K562 (cell line): ENCODE measurements at regions not wholly inside any gene's neighbourhood (a gene's known extent, or its start where the extent isn't known, plus 50 kb on each side); places are given as distances from the start of the nearest gene placed in this dataset.

Experiments
- ATAC-seq: fragments of 200-7000 bp; cut with Tn5 transposase; 3 replicates; pipeline ENCODE4 v1.9.1; 2020; ENCODE audit warnings: moderate library complexity
- BruUV-seq: library from RNA; stranded (reverse); fragments of 400-500 nt; replicated peaks from 2 replicates; lab custom pipeline; 2021; lab: Mats Ljungman, UMichigan
- CTCF ChIA-PET: fragments of 300-600 bp; formaldehyde crosslinking; extraction: SDS; loops from one replicate; lab custom pipeline; 2021; ENCODE audit warnings: low intra/inter-chr PET ratio; lab: Yijun Ruan, JAX
- POLR2A ChIA-PET: fragments of 300-600, 350-650 bp; sonication (Branson Sonifier 250); formaldehyde crosslinking; extraction: SDS; loops from one replicate; lab custom pipeline; 2021; ENCODE audit warnings: antibody characterized with exemption, inconsistent platforms; lab: Yijun Ruan, JAX
- DNase-seq, 4 experiments: peaks; one replicate each; pipeline versions ENCODE4 v3.0.0 to v3.0.0-alpha.2; 2011 to 2018; ENCODE audit warnings: low spot score in 3 of 4, mixed read lengths in 3 of 4; ENCODE audit errors: extremely low read depth in 1 of 4
- FAIRE-seq: peaks from 2 replicates; lab custom pipeline; 2011; peaks lifted over from hg19 to GRCh38; lab: Jason Lieb, UNC
- H2AFZ ChIP-seq: 2 replicates; pipeline ENCODE4 v1.6.0; 2011; ENCODE audit warnings: low read depth, low read length, control low read depth, inconsistent platforms
- H3K27ac ChIP-seq: fragments of 200-600 bp; 3 replicates; pipeline ENCODE4 v1.8.0; 2011; ENCODE audit warnings: low read depth, mild to moderate bottlenecking, control low read depth, inconsistent platforms, low read length, moderate library complexity, mixed read lengths; ENCODE audit errors: extremely low read depth
- H3K27me3 ChIP-seq, 2 experiments: fragments of 300-600 bp in 1 of 2; 2 replicates in 1 of 2; 3 replicates in 1 of 2; pipeline versions ENCODE4 v1.6.0 to v1.8.0; 2011; ENCODE audit warnings: inconsistent platforms in 2 of 2, low read length in 2 of 2, mild to moderate bottlenecking in 1 of 2, mixed read lengths in 1 of 2, moderate library complexity in 1 of 2; ENCODE audit not compliant: control insufficient read depth in 2 of 2, insufficient read depth in 2 of 2
- H3K36me3 ChIP-seq: fragments of 300-600 bp; 3 replicates; pipeline ENCODE4 v1.8.0; 2011; ENCODE audit warnings: mild to moderate bottlenecking, low read length, inconsistent platforms; ENCODE audit not compliant: control insufficient read depth, insufficient read depth
- H3K4me1 ChIP-seq, 2 experiments: fragments of 200-600 bp in 1 of 2; replicated peaks in 1 of 2; 2 replicates in 1 of 2; 3 replicates in 1 of 2; pipeline versions ENCODE4 v1.5.1 to v1.8.0; 2011; ENCODE audit warnings: inconsistent platforms in 2 of 2, low read length in 2 of 2, mild to moderate bottlenecking in 1 of 2, mixed read lengths in 1 of 2, moderate library complexity in 1 of 2; ENCODE audit not compliant: control insufficient read depth in 2 of 2, insufficient read depth in 2 of 2
- H3K4me2 ChIP-seq: 2 replicates; pipeline ENCODE4 v1.6.1; 2011; ENCODE audit warnings: low read length, control low read depth, inconsistent platforms, mixed read lengths; ENCODE audit not compliant: insufficient read depth
- H3K4me3 ChIP-seq: fragments of 200-600 bp; sonication (generic), shearing (Covaris generic); 2 replicates; pipeline ENCODE4 v1.5.1; 2016; ENCODE audit warnings: control low read depth, inconsistent platforms
- H3K79me2 ChIP-seq: fragments of 200-600 bp; 3 replicates; pipeline ENCODE4 v1.8.0; 2011; ENCODE audit warnings: low read length, inconsistent platforms; ENCODE audit not compliant: control insufficient read depth, insufficient read depth
- H3K9ac ChIP-seq, 2 experiments: 2 replicates each; pipeline versions ENCODE4 v1.6.0 to v1.6.1; 2011; ENCODE audit warnings: low read depth in 2 of 2, low read length in 2 of 2, control low read depth in 1 of 2, inconsistent platforms in 1 of 2, mild to moderate bottlenecking in 1 of 2, mixed read lengths in 1 of 2; ENCODE audit not compliant: insufficient read depth in 1 of 2
- H3K9me1 ChIP-seq: one replicate; pipeline ENCODE4 v1.6.0; 2011; ENCODE audit warnings: inconsistent platforms, mild to moderate bottlenecking, low read length, moderate library complexity; ENCODE audit not compliant: control insufficient read depth, insufficient read depth
- H3K9me3 ChIP-seq: replicated peaks from 2 replicates; pipeline ENCODE4 v1.5.1; 2011; ENCODE audit warnings: low read depth, low read length, inconsistent platforms; ENCODE audit not compliant: control insufficient read depth, insufficient read depth
- H4K20me1 ChIP-seq: replicated peaks from 2 replicates; pipeline ENCODE4 v1.6.1; 2011; ENCODE audit warnings: low read length, inconsistent platforms, mixed read lengths; ENCODE audit not compliant: control insufficient read depth, insufficient read depth
- CTCFL ChIP-seq: IDR thresholded peaks from 2 replicates; pipeline ENCODE4 v1.6.1; 2011; ENCODE audit warnings: borderline replicate concordance, low read depth, mild to moderate bottlenecking, moderate library complexity, low read length; ENCODE audit not compliant: insufficient read depth, poor library complexity, severe bottlenecking
- IFI16 ChIP-seq: fragments of 250-450 bp; sonication (Bioruptor Pico); IDR thresholded peaks from 2 replicates; pipeline ENCODE4 v2.1.2; 2022; ENCODE audit warnings: mild to moderate bottlenecking, inconsistent platforms
- NELFE ChIP-seq: IDR thresholded peaks from 2 replicates; pipeline ENCODE4 v1.6.1; 2011; ENCODE audit warnings: mild to moderate bottlenecking; ENCODE audit not compliant: insufficient read depth, insufficient read length
- NFE2L1 ChIP-seq: fragments of 450-650 bp; IDR thresholded peaks from 2 replicates; pipeline ENCODE4 v1.6.1; 2016; ENCODE audit warnings: missing genetic modification characterization, low read depth, mild to moderate bottlenecking, missing compliant biosample characterization, moderate library complexity, borderline replicate concordance
- PPARD ChIP-seq: fragments of 250-450 bp; sonication (Bioruptor Pico); IDR thresholded peaks from 2 replicates; pipeline ENCODE4 v1.8.0; 2022; ENCODE audit warnings: inconsistent platforms, mild to moderate bottlenecking, moderate library complexity
- STAT5B ChIP-seq: fragments of 250-450 bp; sonication (Bioruptor Pico); IDR thresholded peaks from 2 replicates; pipeline ENCODE4 v1.8.0; 2021; ENCODE audit warnings: mild to moderate bottlenecking, inconsistent platforms
- TOE1 ChIP-seq, 2 experiments: fragments of 450-650 bp in 1 of 2; sonication (generic) in 1 of 2; formaldehyde crosslinking in 1 of 2; IDR thresholded peaks; 2 replicates each; pipeline versions ENCODE4 v1.7.1 to v1.8.0; 2016 to 2022; ENCODE audit warnings: borderline replicate concordance in 2 of 2, mild to moderate bottlenecking in 2 of 2, antibody characterized with exemption in 1 of 2, inconsistent platforms in 1 of 2, low read depth in 1 of 2, missing genetic modification reagents in 1 of 2, moderate library complexity in 1 of 2
- USF2 ChIP-seq: sonication (generic); formaldehyde crosslinking; IDR thresholded peaks from 2 replicates; pipeline ENCODE4 v1.5.0; 2020; ENCODE audit warnings: missing genetic modification reagents
- ZBTB49 ChIP-seq: sonication (generic); formaldehyde crosslinking; IDR thresholded peaks from 2 replicates; pipeline ENCODE4 v1.8.0; 2022; ENCODE audit warnings: missing genetic modification reagents, mild to moderate bottlenecking, borderline replicate concordance
- ZFP1 ChIP-seq: fragments of 450-650 bp; formaldehyde crosslinking; IDR thresholded peaks from 2 replicates; pipeline ENCODE4 v1.4.0; 2020; ENCODE audit warnings: mild to moderate bottlenecking, mixed read lengths
- WGBS: fragments of 100-300 bp; shearing (Covaris generic); methylation state at CpG from one replicate; pipeline ENCODE4 v1.1.6; 2016; ENCODE audit warnings: low coverage, mixed read lengths; ENCODE audit not compliant: insufficient coverage; ENCODE audit errors: missing lambda C conversion rate; 5-methylcytosine and 5-hydroxymethylcytosine counted together
- in situ Hi-C: fragments of 300-500 bp; cut with MboI; formaldehyde crosslinking; loops from 4 replicates; pipeline ENCODE4 v1.15.0; 2018; ENCODE audit warnings: inconsistent platforms, mixed read lengths
- intact Hi-C: fragments of 100-400 bp; cut with micrococcal nuclease; formaldehyde crosslinking; loops from 2 replicates; pipeline ENCODE4 v1.14.2; 2022

DNA sequence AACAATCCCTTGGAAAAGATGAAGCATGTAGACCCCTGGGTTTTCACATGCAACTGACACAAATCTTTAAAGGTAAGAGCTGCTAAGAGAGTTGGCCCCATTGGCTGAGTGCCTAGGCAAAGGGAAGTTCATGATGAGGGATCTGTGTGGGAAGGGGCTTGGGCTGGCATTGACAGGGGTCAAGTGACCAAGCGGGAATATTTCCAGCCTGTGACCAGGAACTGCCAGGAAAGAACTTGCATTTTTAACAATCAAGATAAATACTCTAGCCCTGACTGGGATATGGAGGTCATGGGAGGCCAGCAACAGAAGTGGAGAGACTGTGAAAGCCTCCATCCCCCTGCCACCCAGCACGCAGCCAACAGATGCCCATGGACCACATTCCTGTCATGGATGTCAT, 361.1 kb upstream of the ATP10A start:
- H3K9ac ChIP-seq: no peak overlapping the region
- no peaks in the 10 kb centered on the region for H3K4me1 ChIP-seq
- H2AFZ ChIP-seq: no peak overlapping the region
- no peaks in the 10 kb centered on the region for H3K27me3 ChIP-seq
- no peak for DNase-seq
- WGBS: 0% methylated on average over 2 of the region's 2 CpGs
- H3K9me3 ChIP-seq: no peaks in the 10 kb centered on the region
- no peaks in the 10 kb centered on the region for H3K79me2 ChIP-seq
- no peak overlapping the region for H3K4me2 ChIP-seq
- TF ChIP-seq TOE1 (IDR thresholded peaks at IDR 0.05; ENCODE audit: borderline replicate concordance) (no peak), TOE1 (CRISPR knock-in tag; IDR thresholded peaks at IDR 0.05; ENCODE audit: borderline replicate concordance, low read depth) (no peak), PPARD (CRISPR knock-in tag) (no peak)
- CTCF ChIA-PET: no interaction called here
- H3K27ac ChIP-seq: no peak overlapping the region
- H3K9me1 ChIP-seq: no peaks in the 10 kb centered on the region
- no peaks in the 10 kb centered on the region for H3K36me3 ChIP-seq
- POLR2A ChIA-PET: no interaction called here
- FAIRE-seq: no peak
- in situ Hi-C loops (no loop called here), intact Hi-C loops (no loop called here)
- no TSS peak for BruUV-seq
- no peaks in the 10 kb centered on the region for H4K20me1 ChIP-seq
- H3K4me3 ChIP-seq: no peak overlapping the region
- ATAC-seq: no peak

DNA sequence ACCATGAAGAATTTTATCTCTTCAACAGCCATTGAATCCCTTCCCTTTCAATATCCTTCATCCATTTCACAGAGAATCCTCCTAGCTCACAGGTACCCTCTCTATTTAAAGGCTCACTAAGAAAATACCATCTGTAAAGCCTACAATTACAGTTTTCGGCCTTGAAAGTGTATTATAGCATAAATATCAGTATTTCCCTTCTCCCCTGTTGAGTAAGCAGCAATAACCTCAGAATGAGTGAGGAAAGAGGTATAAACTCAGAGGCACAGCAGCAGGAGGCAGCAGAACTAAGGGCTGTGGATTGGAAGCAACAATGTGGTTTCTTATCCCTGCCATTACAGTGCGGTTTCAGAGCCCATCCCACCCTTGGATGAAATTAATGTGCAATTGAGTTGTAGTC, 360.6 kb upstream of the ATP10A start:
- Histone ChIP-seq H4K20me1 (no peaks in the 10 kb centered on the region), H3K79me2 (no peaks in the 10 kb centered on the region), H3K9me3 (no peaks in the 10 kb centered on the region), H3K9me1 (no peaks in the 10 kb centered on the region), H3K9ac (no peak overlapping the region), H2AFZ (no peak overlapping the region), H3K4me2 (no peak overlapping the region), H3K36me3 (no peaks in the 10 kb centered on the region), H3K27ac (no peak overlapping the region), H3K4me3 (no peak overlapping the region), H3K4me1 (no peaks in the 10 kb centered on the region), H3K27me3 (no peaks in the 10 kb centered on the region)
- no peak for DNase-seq
- POLR2A ChIA-PET: no interaction called here
- in situ Hi-C loops: no loop called here
- no peak for ATAC-seq
- FAIRE-seq: no peak
- BruUV-seq: no TSS peak
- intact Hi-C loops: no loop called here
- 7% methylated on average over 2 of the region's 2 CpGs for WGBS
- CTCF ChIA-PET: no interaction called here
- no peak for TF ChIP-seq NFE2L1 (tag)
- no peak for TF ChIP-seq USF2 (CRISPR knock-in tag)
- TF ChIP-seq NELFE: no peak
- TF ChIP-seq ZFP1 (CRISPR knock-in tag): no peak
- TF ChIP-seq STAT5B (CRISPR knock-in tag): no peak
- no peak for TF ChIP-seq CTCFL
- no peak for TF ChIP-seq ZBTB49 (CRISPR knock-in tag)
- no peak for TF ChIP-seq IFI16 (CRISPR knock-in tag)
